ENCODE measurements at regions not wholly inside any gene's neighbourhood (a gene's known extent, or its start where the extent isn't known, plus 50 kb on each side); places are given as distances from the start of the nearest gene placed in this dataset.

DNA sequence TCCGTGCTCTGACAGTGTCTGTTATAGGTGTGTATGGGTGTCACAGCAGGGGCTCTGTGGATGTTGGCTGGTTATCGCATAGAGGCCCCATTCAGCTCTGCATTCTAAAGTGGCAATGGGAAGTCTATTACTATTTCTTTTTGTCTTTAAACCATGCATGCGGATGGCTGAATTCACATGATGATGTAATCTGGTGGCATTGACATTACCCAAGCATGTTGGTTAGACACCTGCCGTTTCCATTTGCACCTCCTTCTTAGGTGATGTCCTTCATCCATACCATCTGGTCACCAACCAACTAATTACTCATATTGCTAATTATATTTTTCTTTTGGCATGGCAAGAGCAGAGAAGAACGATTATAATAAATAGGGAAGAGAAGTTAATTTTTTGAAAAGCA, 270.8 kb upstream of the RGS6 start:
- no peak overlapping the region for H3K4me2 ChIP-seq (ENCODE audit: insufficient read depth, low read length)
- H3K79me2 ChIP-seq (ENCODE audit: control insufficient read depth, insufficient read depth, low read length), result no peaks in the 10 kb centered on the region
- H3K27me3 ChIP-seq (ENCODE audit: control insufficient read depth in 2 of 2, insufficient read depth in 2 of 2, low read length in 2 of 2), result no peaks in the 10 kb centered on the region
- no peaks in the 10 kb centered on the region for H3K36me3 ChIP-seq (ENCODE audit: control insufficient read depth in 2 of 2, extremely low read depth in 1 of 2, insufficient read depth in 2 of 2, low read length in 2 of 2)
- no peak overlapping the region for H3K9ac ChIP-seq (replicated peaks; ENCODE audit: extremely low read depth, insufficient read depth, low read length)
- intact Hi-C loops (cut with micrococcal nuclease), result no loop called here
- peaks cover 28% of the 10 kb centered on the region for H3K4me1 ChIP-seq (ENCODE audit: control insufficient read depth, extremely low read depth, insufficient read depth, low read length)
- DNase-seq (ENCODE audit: low read depth, low spot score), result no peak
- no TSS peak for BruUV-seq (replicated peaks)
- H3K27ac ChIP-seq (ENCODE audit: insufficient read depth, low read depth, low read length), result no peak overlapping the region
- no peaks in the 10 kb centered on the region for H3K9me1 ChIP-seq (replicated peaks; ENCODE audit: control insufficient read depth, extremely low read depth, insufficient read depth, low read length)
- ChIA-PET CTCF (no interaction called here), POLR2A (no interaction called here)
- H4K20me1 ChIP-seq (replicated peaks; ENCODE audit: control insufficient read depth, extremely low read depth, insufficient read depth, low read length), result no peaks in the 10 kb centered on the region
- FAIRE-seq, result no peak
- dilution Hi-C loops (cut with MboI; ENCODE audit: extremely low pct_ligation_motif_present, low sequenced_read_pairs), result no loop called here
- H3K9me3 ChIP-seq (replicated peaks; ENCODE audit: control insufficient read depth, insufficient read depth, low read length), result no peaks in the 10 kb centered on the region
- H3K4me3 ChIP-seq (replicated peaks in 1 of 3; ENCODE audit: insufficient read depth in 1 of 3, low read depth in 1 of 3, low read length in 3 of 3), result no peak overlapping the region
- H2AFZ ChIP-seq (ENCODE audit: low read depth, low read length), result no peak overlapping the region
- TF ChIP-seq POLR2A (IDR thresholded peaks at IDR 0.05; ENCODE audit: low read depth, low read length) (no peak), POLR2AphosphoS5 (IDR thresholded peaks at IDR 0.05; ENCODE audit: insufficient read depth, low read depth, low read length) (no peak), MYC (IDR thresholded peaks at IDR 0.05; ENCODE audit: low read depth, low read length) (no peak), GATA2 (IDR thresholded peaks at IDR 0.05; ENCODE audit: insufficient read depth, insufficient read length, low read depth, low read length) (no peak), EZH2 (IDR thresholded peaks at IDR 0.05; ENCODE audit: borderline replicate concordance, low read depth, low read length, severe bottlenecking) (no peak), JUN (IDR thresholded peaks at IDR 0.05; ENCODE audit: borderline replicate concordance, insufficient read depth, insufficient read length, low read depth) (no peak), FOS (IDR thresholded peaks at IDR 0.05; ENCODE audit: borderline replicate concordance, insufficient read depth, low read length) (no peak)
- TF ChIP-seq, protein P1, sequence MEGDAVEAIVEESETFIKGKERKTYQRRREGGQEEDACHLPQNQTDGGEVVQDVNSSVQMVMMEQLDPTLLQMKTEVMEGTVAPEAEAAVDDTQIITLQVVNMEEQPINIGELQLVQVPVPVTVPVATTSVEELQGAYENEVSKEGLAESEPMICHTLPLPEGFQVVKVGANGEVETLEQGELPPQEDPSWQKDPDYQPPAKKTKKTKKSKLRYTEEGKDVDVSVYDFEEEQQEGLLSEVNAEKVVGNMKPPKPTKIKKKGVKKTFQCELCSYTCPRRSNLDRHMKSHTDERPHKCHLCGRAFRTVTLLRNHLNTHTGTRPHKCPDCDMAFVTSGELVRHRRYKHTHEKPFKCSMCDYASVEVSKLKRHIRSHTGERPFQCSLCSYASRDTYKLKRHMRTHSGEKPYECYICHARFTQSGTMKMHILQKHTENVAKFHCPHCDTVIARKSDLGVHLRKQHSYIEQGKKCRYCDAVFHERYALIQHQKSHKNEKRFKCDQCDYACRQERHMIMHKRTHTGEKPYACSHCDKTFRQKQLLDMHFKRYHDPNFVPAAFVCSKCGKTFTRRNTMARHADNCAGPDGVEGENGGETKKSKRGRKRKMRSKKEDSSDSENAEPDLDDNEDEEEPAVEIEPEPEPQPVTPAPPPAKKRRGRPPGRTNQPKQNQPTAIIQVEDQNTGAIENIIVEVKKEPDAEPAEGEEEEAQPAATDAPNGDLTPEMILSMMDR (IDR thresholded peaks at IDR 0.05; ENCODE audit: extremely low read depth in 1 of 2, insufficient read depth in 1 of 2, low read depth in 1 of 2, low read length in 2 of 2), result no peak
- TF ChIP-seq, protein P2, sequence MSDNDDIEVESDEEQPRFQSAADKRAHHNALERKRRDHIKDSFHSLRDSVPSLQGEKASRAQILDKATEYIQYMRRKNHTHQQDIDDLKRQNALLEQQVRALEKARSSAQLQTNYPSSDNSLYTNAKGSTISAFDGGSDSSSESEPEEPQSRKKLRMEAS (IDR thresholded peaks at IDR 0.05; ENCODE audit: insufficient read depth, insufficient read length), result no peak
